HEK293T (cell line): ENCODE measurements at regions not wholly inside any gene's neighbourhood (a gene's known extent, or its start where the extent isn't known, plus 50 kb on each side); places are given as distances from the start of the nearest gene placed in this dataset.

ENCODE experiments used
- BHLHE40 ChIP-seq: fragments of 450-650 bp; IDR thresholded peaks from 2 replicates; pipeline ENCODE4 v1.6.1; 2016; ENCODE audit warnings: mild to moderate bottlenecking, moderate library complexity, borderline replicate concordance
- ELF4 ChIP-seq: fragments of 450-650 bp; IDR thresholded peaks from 2 replicates; pipeline ENCODE4 v1.6.1; 2017; ENCODE audit warnings: antibody characterized with exemption
- L3MBTL2 ChIP-seq: fragments of 450-650 bp; conservative IDR thresholded peaks from 2 replicates; pipeline ENCODE4 v1.6.1; 2016; ENCODE audit warnings: mild to moderate bottlenecking
- SUZ12 ChIP-seq: fragments of 450-650 bp; IDR thresholded peaks from 2 replicates; pipeline ENCODE4 v1.6.1; 2016; ENCODE audit warnings: mild to moderate bottlenecking
- ZNF384 ChIP-seq: fragments of 450-650 bp; IDR thresholded peaks from 2 replicates; pipeline ENCODE4 v1.6.1; 2016

DNA sequence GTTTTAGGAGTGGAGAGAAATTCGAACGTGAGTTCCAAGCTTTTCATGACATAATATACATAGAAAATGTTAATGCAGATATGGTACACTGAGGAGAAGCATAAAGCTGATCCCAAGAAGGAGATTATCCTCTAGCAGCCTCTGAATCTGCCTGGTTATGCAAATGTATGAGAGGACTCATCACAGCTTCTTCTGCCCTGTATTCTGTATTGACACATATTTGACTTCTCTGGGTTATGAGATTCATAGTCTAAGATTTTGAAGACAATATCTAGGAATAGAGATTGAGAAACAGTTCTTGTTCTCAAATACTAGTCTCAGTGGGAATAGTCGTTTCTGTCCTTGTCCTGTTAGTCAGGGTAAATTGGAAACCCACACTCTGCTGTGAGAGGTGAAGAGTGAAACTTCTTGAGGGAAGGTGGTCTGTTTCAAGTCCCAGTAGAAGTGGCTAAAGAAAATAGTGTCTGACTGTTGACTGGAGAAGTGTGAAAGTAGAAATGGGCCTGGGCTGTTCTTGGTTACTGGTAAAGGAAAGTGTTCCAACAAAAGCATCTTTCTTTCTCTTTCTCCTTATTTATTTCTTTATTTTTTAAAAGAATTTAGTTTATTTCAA, 1356.6 kb downstream of the SLITRK5 start:
- no peak for TF ChIP-seq BHLHE40
- no peak for TF ChIP-seq L3MBTL2
- TF ChIP-seq SUZ12, result no peak
- TF ChIP-seq ELF4, result no peak
- no peak for TF ChIP-seq ZNF384
